A549 (cell line): ENCODE measurements at regions not wholly inside any gene's neighbourhood (a gene's known extent, or its start where the extent isn't known, plus 50 kb on each side); places are given as distances from the start of the nearest gene placed in this dataset.

ENCODE experiments used
- ATAC-seq, 2 experiments: fragments of 200-7000 bp in 1 of 2; fragments of >200 bp in 1 of 2; cut with Nextera tagmentation in 1 of 2; cut with Tn5 transposase in 1 of 2; 3 replicates each; pipeline versions ENCODE4 v1.8.0 to v1.9.1; 2018 to 2020; ENCODE audit warnings: mild to moderate bottlenecking in 1 of 2, moderate library complexity in 1 of 2
- CTCF ChIA-PET: fragments of 300-600 bp; sonication (Branson Sonifier 250); formaldehyde crosslinking; extraction: SDS; loops from one replicate; lab custom pipeline; 2021; ENCODE audit warnings: antibody characterized with exemption, inconsistent platforms; lab: Yijun Ruan, JAX
- POLR2A ChIA-PET: fragments of 350-600 bp; formaldehyde crosslinking; extraction: SDS; loops from one replicate; lab custom pipeline; 2021; ENCODE audit warnings: antibody characterized with exemption, inconsistent platforms; lab: Yijun Ruan, JAX
- DNase-seq, 2 experiments: peaks; one replicate each; pipeline versions ENCODE4 v3.0.0 to v3.0.0-alpha.2; 2011 to 2016; ENCODE audit warnings: low read depth in 1 of 2, low spot score in 1 of 2
- FAIRE-seq: peaks from 2 replicates; lab custom pipeline; 2011; peaks lifted over from hg19 to GRCh38; lab: Jason Lieb, UNC
- H3K27ac ChIP-seq, 2 experiments: fragments of >200 bp; sonication (Bioruptor Twin); formaldehyde crosslinking; 3 replicates each; pipeline ENCODE4 v1.5.1; 2016 to 2017
- H3K4me1 ChIP-seq: fragments of >200 bp; sonication (Bioruptor Twin); formaldehyde crosslinking; 3 replicates; pipeline ENCODE4 v1.6.1; 2016
- H3K4me2 ChIP-seq: fragments of >200 bp; sonication (Bioruptor Twin); formaldehyde crosslinking; 3 replicates; pipeline ENCODE4 v1.6.1; 2016
- H3K4me3 ChIP-seq: fragments of >200 bp; sonication (Bioruptor Twin); formaldehyde crosslinking; 3 replicates; pipeline ENCODE4 v1.5.1; 2016
- H3K9me3 ChIP-seq: fragments of >200 bp; sonication (Bioruptor Twin); formaldehyde crosslinking; 3 replicates; pipeline ENCODE4 v1.6.1; 2016
- BHLHE40 ChIP-seq: IDR thresholded peaks from 2 replicates; pipeline ENCODE4 v1.6.1; 2012; ENCODE audit warnings: low read depth, low read length, inconsistent platforms
- CBX8 ChIP-seq: fragments of 200-600 bp; sonication (generic); IDR thresholded peaks from 2 replicates; pipeline ENCODE4 v1.6.1; 2016
- EP300 ChIP-seq, 2 experiments: fragments of >200 bp; sonication (Bioruptor Twin); formaldehyde crosslinking; IDR thresholded peaks; 2 replicates in 1 of 2; 3 replicates in 1 of 2; pipeline ENCODE4 v1.6.1; 2016 to 2017
- FOXS1 ChIP-seq: fragments of 250-450 bp; sonication (Bioruptor Pico); IDR thresholded peaks from 2 replicates; pipeline ENCODE4 v1.5.0; 2020; ENCODE audit warnings: mild to moderate bottlenecking, moderate library complexity
- GATA3 ChIP-seq: IDR thresholded peaks from 2 replicates; pipeline ENCODE4 v1.6.1; 2012; ENCODE audit warnings: borderline replicate concordance
- HDAC2 ChIP-seq: fragments of 200-600 bp; sonication (generic); IDR thresholded peaks from 2 replicates; pipeline ENCODE4 v1.6.1; 2016
- HES2 ChIP-seq: fragments of >200 bp; sonication (Bioruptor Twin); formaldehyde crosslinking; IDR thresholded peaks from 2 replicates; pipeline ENCODE4 v1.6.1; 2016
- HOXB13 ChIP-seq: fragments of 250-450 bp; sonication (Bioruptor Pico); IDR thresholded peaks from 2 replicates; pipeline ENCODE4 v1.5.0; 2020; ENCODE audit warnings: low read depth, mild to moderate bottlenecking, moderate library complexity
- HOXB5 ChIP-seq: fragments of 250-450 bp; sonication (Bioruptor Pico); IDR thresholded peaks from 2 replicates; pipeline ENCODE4 v1.5.0; 2020; ENCODE audit warnings: mild to moderate bottlenecking, moderate library complexity
- JUN ChIP-seq, 2 experiments: fragments of >200 bp; sonication (Bioruptor Twin); formaldehyde crosslinking; IDR thresholded peaks; 2 replicates in 1 of 2; 3 replicates in 1 of 2; pipeline ENCODE4 v1.6.1; 2016 to 2017
- MAX ChIP-seq: IDR thresholded peaks from 2 replicates; pipeline ENCODE4 v1.6.1; 2012
- MYC ChIP-seq: IDR thresholded peaks from 2 replicates; pipeline ENCODE4 v1.6.1; 2012; ENCODE audit warnings: mild to moderate bottlenecking, inconsistent platforms, low read length, improper control_type of control experiment, borderline replicate concordance
- NR3C1 ChIP-seq: fragments of >200 bp; sonication (Bioruptor Twin); formaldehyde crosslinking; IDR thresholded peaks from 3 replicates; pipeline ENCODE4 v1.6.1; 2017
- POLR2AphosphoS2 ChIP-seq: conservative IDR thresholded peaks from 2 replicates; pipeline ENCODE4 v1.6.1; 2012; ENCODE audit warnings: low read length, improper control_type of control experiment, inconsistent platforms
- RAD21 ChIP-seq, 2 experiments: fragments of >200 bp in 1 of 2; sonication (Bioruptor Twin) in 1 of 2; formaldehyde crosslinking in 1 of 2; IDR thresholded peaks in 1 of 2; conservative IDR thresholded peaks in 1 of 2; 2 replicates in 1 of 2; 3 replicates in 1 of 2; pipeline ENCODE4 v1.6.1; 2012 to 2018; ENCODE audit warnings: inconsistent platforms in 1 of 2
- RCOR1 ChIP-seq: fragments of 150-350 bp; IDR thresholded peaks from 2 replicates; pipeline ENCODE4 v1.6.1; 2014; ENCODE audit warnings: antibody characterized with exemption, low read length, low read depth
- REST ChIP-seq: fragments of 200-600 bp; sonication (generic); IDR thresholded peaks from 2 replicates; pipeline ENCODE4 v1.6.1; 2016; ENCODE audit warnings: antibody characterized with exemption, mild to moderate bottlenecking, moderate library complexity
- SREBF2 ChIP-seq: fragments of 450-650 bp; IDR thresholded peaks from 2 replicates; pipeline ENCODE4 v1.6.1; 2014; ENCODE audit warnings: mild to moderate bottlenecking, moderate library complexity
- TP53 ChIP-seq: fragments of 250-450 bp; sonication (Bioruptor Pico); IDR thresholded peaks from 2 replicates; pipeline ENCODE4 v1.5.0; 2021; ENCODE audit warnings: mild to moderate bottlenecking, moderate library complexity
- USF2 ChIP-seq: fragments of 450-650 bp; IDR thresholded peaks from 2 replicates; pipeline ENCODE4 v1.6.1; 2014; ENCODE audit warnings: antibody characterized with exemption
- ZC3H11A ChIP-seq: fragments of 450-650 bp; IDR thresholded peaks from 2 replicates; pipeline ENCODE4 v1.6.1; 2014; ENCODE audit warnings: antibody characterized with exemption, mild to moderate bottlenecking
- ZNF302 ChIP-seq: fragments of 250-450 bp; sonication (Bioruptor Pico); IDR thresholded peaks from 2 replicates; pipeline ENCODE4 v1.9.0; 2021; ENCODE audit warnings: inconsistent platforms, mild to moderate bottlenecking, moderate library complexity
- WGBS: methylation state at CpG from one replicate; pipeline ENCODE4 v1.1.6; 2017; ENCODE audit errors: missing lambda C conversion rate; 5-methylcytosine and 5-hydroxymethylcytosine counted together
- TF ChIP-seq, protein P1 (sequence below): fragments of 250-450 bp; sonication (Bioruptor Pico); IDR thresholded peaks from 2 replicates; pipeline ENCODE4 v1.5.0; 2021; ENCODE audit warnings: mild to moderate bottlenecking, moderate library complexity, borderline replicate concordance

- peak; percentile 51 to 66; a peak in 5 of 6 replicates for ATAC-seq
- DNase-seq, result peak in 1 of 2 experiments; percentile 52
- no peak overlapping the region for H3K4me3 ChIP-seq
- no peaks in the 10 kb centered on the region for H3K9me3 ChIP-seq
- ChIA-PET POLR2A (interaction anchor here (0.9 to 3.8 kb wide), 9 partner anchors 54 to 408 kb away, joined by 3 to 58 read pairs (median 6); partner anchors contain the start of gene PLK2), CTCF (interaction anchor here (0.7 to 2.9 kb wide), 20 partner anchors 13 to 884 kb away, joined by 3 to 25 read pairs (median 5); partner anchors contain the start of gene PLK2)
- peak; percentile 37; the same call in 1 of the 2 replicates for TF ChIP-seq GATA3
- 0 out of 2 replicates have a peak, but pooled peaks have one; percentile 28 for TF ChIP-seq HOXB13 (CRISPR knock-in tag)
- TF ChIP-seq HOXB5, result peak; percentile 16; the same call in 1 of the 2 replicates
- TF ChIP-seq POLR2AphosphoS2, result no peak
- no peak for TF ChIP-seq TP53 (CRISPR knock-in tag)
- TF ChIP-seq MYC, result no peak
- no peak for TF ChIP-seq EP300 (IDR thresholded peaks at IDR 0.05)
- TF ChIP-seq ZNF302, result no peak
- no peak for TF ChIP-seq FOXS1 (CRISPR knock-in tag)
- FAIRE-seq, result peak; percentile 84
- H3K27ac ChIP-seq, result peak overlapping the region; percentile 91 to 97
- H3K4me2 ChIP-seq, result peak overlapping the region; percentile 69
- peaks cover 91% of the 10 kb centered on the region for H3K4me1 ChIP-seq
- WGBS, result 6% methylated on average over 1 of the region's 1 CpG
These were observed 272.2 kb downstream of the PLK2 start for GRCh38 chr5:58187432-58188261.

DNA sequence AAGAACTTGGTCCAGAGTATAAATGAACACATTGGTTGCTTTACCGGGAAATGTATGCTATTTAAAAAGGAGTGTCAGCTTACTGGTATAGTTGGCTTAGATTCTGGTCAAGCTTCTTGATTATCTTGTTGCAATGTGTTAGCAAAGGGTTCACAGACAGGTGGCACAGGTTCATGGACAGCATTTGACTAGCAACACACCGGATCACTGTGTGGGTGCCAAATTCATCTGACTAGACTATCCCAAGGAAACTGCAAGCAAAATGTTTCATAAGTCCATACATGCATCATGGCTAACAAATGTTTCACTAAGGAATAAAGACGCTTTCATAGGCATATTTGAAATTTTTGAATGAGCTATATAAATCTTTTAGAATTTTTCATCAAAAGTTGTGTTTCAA lies 274.1 kb downstream of the PLK2 start:
- peak; percentile 72 for FAIRE-seq
- peaks cover 93% of the 10 kb centered on the region for H3K4me1 ChIP-seq
- H3K4me2 ChIP-seq, result peak overlapping the region; percentile 60
- 53% methylated on average over 3 of the region's 3 CpGs for WGBS
- TF ChIP-seq ZC3H11A, result no peak
- TF ChIP-seq RAD21 (conservative IDR thresholded peaks at IDR 0.05 in 1 of 2, IDR thresholded peaks at IDR 0.05 in 1 of 2), result no peak
- TF ChIP-seq CBX8, result no peak
- TF ChIP-seq NR3C1, result no peak
- TF ChIP-seq ZNF302, result no peak
- no peak for TF ChIP-seq EP300 (IDR thresholded peaks at IDR 0.05)
- TF ChIP-seq JUN (IDR thresholded peaks at IDR 0.05), result no peak
- no peak for TF ChIP-seq HOXB5
- TF ChIP-seq HES2, result no peak
- TF ChIP-seq REST, result no peak
- no peak for TF ChIP-seq SREBF2
- TF ChIP-seq MAX, result no peak
- TF ChIP-seq, protein P1, sequence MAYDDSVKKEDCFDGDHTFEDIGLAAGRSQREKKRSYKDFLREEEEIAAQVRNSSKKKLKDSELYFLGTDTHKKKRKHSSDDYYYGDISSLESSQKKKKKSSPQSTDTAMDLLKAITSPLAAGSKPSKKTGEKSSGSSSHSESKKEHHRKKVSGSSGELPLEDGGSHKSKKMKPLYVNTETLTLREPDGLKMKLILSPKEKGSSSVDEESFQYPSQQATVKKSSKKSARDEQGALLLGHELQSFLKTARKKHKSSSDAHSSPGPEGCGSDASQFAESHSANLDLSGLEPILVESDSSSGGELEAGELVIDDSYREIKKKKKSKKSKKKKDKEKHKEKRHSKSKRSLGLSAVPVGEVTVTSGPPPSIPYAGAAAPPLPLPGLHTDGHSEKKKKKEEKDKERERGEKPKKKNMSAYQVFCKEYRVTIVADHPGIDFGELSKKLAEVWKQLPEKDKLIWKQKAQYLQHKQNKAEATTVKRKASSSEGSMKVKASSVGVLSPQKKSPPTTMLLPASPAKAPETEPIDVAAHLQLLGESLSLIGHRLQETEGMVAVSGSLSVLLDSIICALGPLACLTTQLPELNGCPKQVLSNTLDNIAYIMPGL (CRISPR knock-in tag), result no peak
- no peak for TF ChIP-seq HDAC2
- TF ChIP-seq RCOR1, result no peak
- TF ChIP-seq BHLHE40, result no peak
- no peak for TF ChIP-seq USF2
- ATAC-seq, result no peak
- ChIA-PET POLR2A (interaction anchor here (3.8 kb wide), 1 partner anchor 274 kb away, joined by 58 read pairs; the partner anchor contains the start of gene PLK2), CTCF (interaction anchor here (0.9 to 1.6 kb wide), 3 partner anchors 44 to 888 kb away, joined by 3 to 4 read pairs (median 3); no protein-coding TSS in a partner anchor)
- no peaks in the 10 kb centered on the region for H3K9me3 ChIP-seq
- no peak overlapping the region for H3K4me3 ChIP-seq
- peak overlapping the region; percentile 85 to 91 for H3K27ac ChIP-seq
- DNase-seq, result peak in 1 of 2 experiments; percentile 51
